ENCODE measurements at regions not wholly inside any gene's neighbourhood (a gene's known extent, or its start where the extent isn't known, plus 50 kb on each side); places are given as distances from the start of the nearest gene placed in this dataset.
"Not testable (repeated sequence)": the region's sequence is repeated elsewhere in the genome, so short reads cannot be mapped to it uniquely, and the experiment has no call there.

DNA sequence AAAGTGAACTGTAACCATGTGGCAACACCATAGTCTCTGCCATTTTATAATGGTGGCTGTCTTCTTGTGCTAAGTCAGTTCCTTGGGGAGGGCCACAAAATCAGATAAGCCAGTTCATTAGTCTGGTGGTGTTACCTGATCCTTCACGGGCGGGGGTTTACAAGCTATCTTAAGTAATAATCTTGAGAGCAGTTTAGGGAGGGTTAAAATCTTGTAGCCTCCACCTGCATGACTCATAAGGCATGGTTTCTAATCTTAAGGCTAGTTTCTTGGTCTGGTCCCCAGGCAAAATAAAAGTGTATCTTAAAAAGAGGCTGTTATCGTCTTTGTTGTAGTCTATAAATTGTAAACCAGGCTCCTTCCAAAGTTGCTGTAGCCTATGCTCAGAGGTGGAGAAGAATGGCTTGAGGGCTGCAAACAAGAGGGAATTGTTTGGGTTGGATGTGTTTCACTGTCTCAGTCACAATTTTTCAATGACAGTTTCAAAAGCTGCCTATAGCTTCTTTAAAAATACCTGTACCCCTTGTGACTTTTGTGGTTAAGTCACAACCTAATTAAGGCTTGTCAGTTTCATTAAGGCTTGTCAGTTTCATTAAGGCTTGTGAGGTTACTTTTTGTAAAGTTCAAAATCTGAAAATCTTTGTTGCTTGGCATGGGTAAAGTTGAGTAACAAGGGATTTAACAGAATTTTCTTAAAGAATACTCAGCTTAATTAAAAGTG lies 135.7 kb downstream of the RPS4Y2 start:
- Histone ChIP-seq H3K27me3 (ENCODE audit: insufficient read depth, low read length) (no peaks in the 10 kb centered on the region), H3K9ac (ENCODE audit: low read depth, low read length) (no peak overlapping the region), H3K27ac (ENCODE audit: low read depth, low read length) (no peak overlapping the region), H3K9me3 (ENCODE audit: insufficient read depth, low read depth, low read length) (peaks cover 16% of the 10 kb centered on the region), H3K4me3 (ENCODE audit: low read length) (no peak overlapping the region), H3K4me1 (ENCODE audit: insufficient read depth, low read length) (no peaks in the 10 kb centered on the region), H3K36me3 (ENCODE audit: insufficient read depth, low read length) (no peaks in the 10 kb centered on the region)
- 92% methylated on average over 3 of the region's 3 CpGs for WGBS

DNA sequence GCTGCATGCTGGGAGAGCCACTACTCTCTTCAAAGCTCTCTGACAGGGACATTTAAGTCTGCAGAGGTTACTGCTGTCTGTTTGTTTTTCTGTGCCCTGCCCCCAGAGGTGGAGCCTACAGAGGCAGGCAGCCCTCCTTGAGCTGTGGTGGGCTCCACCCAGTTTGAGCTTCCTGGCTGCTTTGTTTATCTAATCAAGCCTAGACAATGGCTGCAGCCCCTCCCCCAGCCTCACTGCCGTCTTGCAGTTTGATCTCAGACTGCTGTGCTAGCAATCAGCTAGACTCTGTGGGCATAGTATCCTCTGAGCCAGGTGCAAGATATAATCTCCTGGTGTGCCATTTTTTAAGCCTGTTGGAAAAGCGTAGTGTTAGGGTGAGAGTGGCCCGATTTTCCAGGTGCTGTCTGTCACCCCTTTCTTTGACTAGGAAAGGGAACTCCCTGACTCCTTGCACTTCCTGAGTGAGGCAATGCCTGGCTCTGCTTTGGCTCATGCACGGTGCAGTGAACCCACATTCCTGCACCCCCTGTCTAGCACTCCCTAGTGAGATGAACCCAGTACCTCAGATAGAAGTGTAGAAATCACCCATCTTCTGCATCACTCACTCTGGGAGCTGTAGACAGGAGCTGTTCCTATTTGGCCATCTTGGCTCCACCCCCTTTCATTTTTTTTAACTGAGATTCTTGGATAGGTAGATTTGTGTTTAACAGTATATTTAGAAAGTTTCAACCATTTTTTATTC lies 169.6 kb downstream of the RPS4Y2 start:
- WGBS, result 89% methylated on average over 4 of the region's 4 CpGs
- H3K4me3 ChIP-seq (ENCODE audit: low read length); H3K4me1 ChIP-seq (ENCODE audit: insufficient read depth, low read length); H3K27me3 ChIP-seq (ENCODE audit: insufficient read depth, low read length); H3K27ac ChIP-seq (ENCODE audit: low read depth, low read length); H3K36me3 ChIP-seq (ENCODE audit: insufficient read depth, low read length); H3K9ac ChIP-seq (ENCODE audit: low read depth, low read length): not testable (repeated sequence)
- peaks cover 30% of the 10 kb centered on the region for H3K9me3 ChIP-seq (ENCODE audit: insufficient read depth, low read depth, low read length)

DNA sequence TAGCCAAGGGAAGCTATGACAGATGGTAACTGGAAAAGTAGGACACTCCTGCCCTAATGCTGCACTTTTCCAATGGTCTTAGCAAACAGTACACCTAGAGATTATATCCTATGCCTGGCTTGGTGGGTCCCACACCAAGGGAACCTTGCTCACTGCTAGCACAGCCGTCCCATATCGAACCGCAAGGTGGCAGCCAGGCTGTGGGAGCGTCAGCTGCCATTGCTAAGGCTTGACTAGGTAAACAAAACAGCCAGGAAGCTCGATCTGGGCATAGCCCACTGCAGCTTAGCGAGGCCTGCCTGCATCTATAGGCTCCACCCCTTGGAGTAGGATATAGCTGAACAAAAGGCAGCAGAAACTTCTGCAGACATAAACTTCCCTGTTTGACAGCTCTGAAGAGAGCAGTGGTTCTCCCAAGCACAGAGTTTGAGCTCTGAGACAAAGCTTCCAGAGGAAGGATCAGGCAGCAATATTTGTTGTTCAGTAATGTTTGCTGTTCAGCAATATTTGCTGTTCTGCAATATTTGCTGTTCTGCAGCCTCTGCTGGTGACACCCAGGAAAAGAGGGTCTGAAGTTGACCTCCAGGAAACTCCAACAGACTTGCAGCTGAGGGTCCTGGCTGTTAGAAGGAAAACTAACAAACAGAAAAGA lies 173.9 kb downstream of the RPS4Y2 start:
- Histone ChIP-seq H3K27me3 (ENCODE audit: insufficient read depth, low read length) (no peaks in the 10 kb centered on the region), H3K4me3 (ENCODE audit: low read length) (no peak overlapping the region), H3K36me3 (ENCODE audit: insufficient read depth, low read length) (no peaks in the 10 kb centered on the region), H3K27ac (ENCODE audit: low read depth, low read length) (no peak overlapping the region), H3K9ac (ENCODE audit: low read depth, low read length) (no peak overlapping the region), H3K4me1 (ENCODE audit: insufficient read depth, low read length) (no peaks in the 10 kb centered on the region), H3K9me3 (ENCODE audit: insufficient read depth, low read depth, low read length) (peaks cover 37% of the 10 kb centered on the region)
- WGBS, result 67% methylated on average over 6 of the region's 6 CpGs

- not testable (repeated sequence) for H3K9ac ChIP-seq (ENCODE audit: low read depth, low read length); H3K4me1 ChIP-seq (ENCODE audit: insufficient read depth, low read length); H3K9me3 ChIP-seq (ENCODE audit: insufficient read depth, low read depth, low read length); H3K27ac ChIP-seq (ENCODE audit: low read depth, low read length); H3K4me3 ChIP-seq (ENCODE audit: low read length); H3K36me3 ChIP-seq (ENCODE audit: insufficient read depth, low read length); H3K27me3 ChIP-seq (ENCODE audit: insufficient read depth, low read length)
- WGBS, result 58% methylated on average over 4 of the region's 7 CpGs
Observed at GRCh38 chrY:20936709-20937251, 180.9 kb downstream of the RPS4Y2 start.

- Histone ChIP-seq H3K4me1 (ENCODE audit: insufficient read depth, low read length) (no peaks in the 10 kb centered on the region), H3K9me3 (ENCODE audit: insufficient read depth, low read depth, low read length) (peaks cover 41% of the 10 kb centered on the region), H3K27me3 (ENCODE audit: insufficient read depth, low read length) (no peaks in the 10 kb centered on the region), H3K9ac (ENCODE audit: low read depth, low read length) (no peak overlapping the region), H3K4me3 (ENCODE audit: low read length) (no peak overlapping the region), H3K36me3 (ENCODE audit: insufficient read depth, low read length) (no peaks in the 10 kb centered on the region), H3K27ac (ENCODE audit: low read depth, low read length) (no peak overlapping the region)
- WGBS, result 86% methylated on average over 1 of the region's 2 CpGs
Observed at GRCh38 chrY:20961512-20961911, 205.6 kb downstream of the RPS4Y2 start.

DNA sequence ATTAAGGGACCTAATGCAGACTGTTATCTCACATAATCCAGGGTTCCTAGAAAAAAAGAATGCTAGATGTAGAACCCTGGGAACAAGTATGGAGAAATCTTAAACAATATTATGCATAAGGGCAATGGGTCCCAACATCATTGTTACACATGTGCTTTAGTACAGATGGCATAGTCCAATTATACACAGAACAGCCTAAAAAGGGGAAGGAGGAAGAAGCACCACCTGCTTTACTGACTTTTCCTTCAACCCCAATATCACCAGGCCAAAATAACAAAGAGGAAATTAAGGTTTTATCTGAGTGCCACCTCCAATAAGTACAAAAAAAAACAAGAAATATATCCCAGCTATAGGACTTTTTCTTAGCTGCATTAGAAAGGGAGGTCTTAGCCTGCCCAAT lies 211.9 kb downstream of the RPS4Y2 start:
- H3K9me3 ChIP-seq (ENCODE audit: insufficient read depth, low read depth, low read length), result peaks cover 35% of the 10 kb centered on the region
- no peaks in the 10 kb centered on the region for H3K36me3 ChIP-seq (ENCODE audit: insufficient read depth, low read length)
- H3K4me1 ChIP-seq (ENCODE audit: insufficient read depth, low read length), result no peaks in the 10 kb centered on the region
- no peak overlapping the region for H3K27ac ChIP-seq (ENCODE audit: low read depth, low read length)
- H3K27me3 ChIP-seq (ENCODE audit: insufficient read depth, low read length), result no peaks in the 10 kb centered on the region
- H3K4me3 ChIP-seq (ENCODE audit: low read length), result no peak overlapping the region
- no peak overlapping the region for H3K9ac ChIP-seq (ENCODE audit: low read depth, low read length)

GRCh38 chrY:20968237-20968636 lies 212.3 kb downstream of the RPS4Y2 start:
- Histone ChIP-seq H3K36me3 (ENCODE audit: insufficient read depth, low read length) (no peaks in the 10 kb centered on the region), H3K9ac (ENCODE audit: low read depth, low read length) (no peak overlapping the region), H3K27me3 (ENCODE audit: insufficient read depth, low read length) (no peaks in the 10 kb centered on the region), H3K27ac (ENCODE audit: low read depth, low read length) (no peak overlapping the region), H3K4me3 (ENCODE audit: low read length) (no peak overlapping the region), H3K4me1 (ENCODE audit: insufficient read depth, low read length) (no peaks in the 10 kb centered on the region), H3K9me3 (ENCODE audit: insufficient read depth, low read depth, low read length) (peaks cover 31% of the 10 kb centered on the region)
- 82% methylated on average over 1 of the region's 1 CpG for WGBS

DNA sequence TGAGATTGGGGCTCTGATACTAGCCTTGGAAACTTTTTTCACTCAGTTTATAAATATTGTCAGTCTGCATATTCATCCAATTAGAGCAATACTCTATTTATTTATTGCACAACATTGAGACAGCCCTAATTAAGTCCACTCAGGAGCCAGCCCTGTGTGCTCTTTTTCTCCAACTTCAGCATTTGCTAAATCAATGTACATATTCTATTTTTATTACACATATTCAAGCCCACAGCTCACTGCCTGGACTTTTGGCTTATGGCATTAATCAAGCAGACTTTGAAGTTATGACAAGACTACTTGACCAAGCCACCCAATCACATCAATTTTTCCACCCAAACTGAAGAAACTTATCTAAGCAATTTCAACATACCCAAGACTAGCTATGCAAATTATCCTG lies 215.5 kb downstream of the RPS4Y2 start:
- Histone ChIP-seq H3K4me1 (ENCODE audit: insufficient read depth, low read length) (no peaks in the 10 kb centered on the region), H3K36me3 (ENCODE audit: insufficient read depth, low read length) (no peaks in the 10 kb centered on the region), H3K9ac (ENCODE audit: low read depth, low read length) (no peak overlapping the region), H3K9me3 (ENCODE audit: insufficient read depth, low read depth, low read length) (peaks cover 30% of the 10 kb centered on the region), H3K4me3 (ENCODE audit: low read length) (no peak overlapping the region), H3K27ac (ENCODE audit: low read depth, low read length) (no peak overlapping the region), H3K27me3 (ENCODE audit: insufficient read depth, low read length) (no peaks in the 10 kb centered on the region)

DNA sequence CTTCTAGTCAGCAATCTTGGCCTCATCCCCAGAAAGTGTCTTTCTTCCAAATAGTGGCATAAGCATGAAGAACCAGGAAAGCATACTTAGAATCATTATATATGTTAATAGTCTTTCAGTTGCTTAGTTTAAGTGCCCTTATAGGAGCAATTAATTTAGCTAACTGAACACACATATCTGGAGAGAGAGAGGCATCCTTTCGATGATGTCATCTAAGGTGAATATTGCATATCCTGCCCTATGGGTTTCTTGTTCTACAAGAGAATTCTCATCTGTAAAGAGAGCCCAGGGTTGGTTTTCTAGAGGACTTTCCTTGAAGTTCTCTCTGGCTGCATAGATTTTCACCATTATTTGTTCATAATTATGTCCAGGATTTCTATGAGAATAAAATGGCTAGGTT lies 230.1 kb downstream of the RPS4Y2 start:
- no peaks in the 10 kb centered on the region for H3K27me3 ChIP-seq (ENCODE audit: insufficient read depth, low read length)
- no peak overlapping the region for H3K9ac ChIP-seq (ENCODE audit: low read depth, low read length)
- no peaks in the 10 kb centered on the region for H3K4me1 ChIP-seq (ENCODE audit: insufficient read depth, low read length)
- H3K4me3 ChIP-seq (ENCODE audit: low read length), result no peak overlapping the region
- H3K9me3 ChIP-seq (ENCODE audit: insufficient read depth, low read depth, low read length), result peaks cover 44% of the 10 kb centered on the region; the same call in 1 of the 2 replicates
- H3K36me3 ChIP-seq (ENCODE audit: insufficient read depth, low read length), result no peaks in the 10 kb centered on the region
- no peak overlapping the region for H3K27ac ChIP-seq (ENCODE audit: low read depth, low read length)
- WGBS, result 67% methylated on average over 1 of the region's 1 CpG

- H3K9ac ChIP-seq (ENCODE audit: low read depth, low read length), result no peak overlapping the region
- no peak overlapping the region for H3K4me3 ChIP-seq (ENCODE audit: low read length)
- 100% methylated on average over 1 of the region's 1 CpG for WGBS
- H3K27ac ChIP-seq (ENCODE audit: low read depth, low read length), result no peak overlapping the region
- H3K4me1 ChIP-seq (ENCODE audit: insufficient read depth, low read length), result no peaks in the 10 kb centered on the region
- H3K36me3 ChIP-seq (ENCODE audit: insufficient read depth, low read length), result no peaks in the 10 kb centered on the region
- no peaks in the 10 kb centered on the region for H3K27me3 ChIP-seq (ENCODE audit: insufficient read depth, low read length)
- peaks cover 53% of the 10 kb centered on the region for H3K9me3 ChIP-seq (ENCODE audit: insufficient read depth, low read depth, low read length)
Observed at GRCh38 chrY:20990123-20990522, 234.2 kb downstream of the RPS4Y2 start.

DNA sequence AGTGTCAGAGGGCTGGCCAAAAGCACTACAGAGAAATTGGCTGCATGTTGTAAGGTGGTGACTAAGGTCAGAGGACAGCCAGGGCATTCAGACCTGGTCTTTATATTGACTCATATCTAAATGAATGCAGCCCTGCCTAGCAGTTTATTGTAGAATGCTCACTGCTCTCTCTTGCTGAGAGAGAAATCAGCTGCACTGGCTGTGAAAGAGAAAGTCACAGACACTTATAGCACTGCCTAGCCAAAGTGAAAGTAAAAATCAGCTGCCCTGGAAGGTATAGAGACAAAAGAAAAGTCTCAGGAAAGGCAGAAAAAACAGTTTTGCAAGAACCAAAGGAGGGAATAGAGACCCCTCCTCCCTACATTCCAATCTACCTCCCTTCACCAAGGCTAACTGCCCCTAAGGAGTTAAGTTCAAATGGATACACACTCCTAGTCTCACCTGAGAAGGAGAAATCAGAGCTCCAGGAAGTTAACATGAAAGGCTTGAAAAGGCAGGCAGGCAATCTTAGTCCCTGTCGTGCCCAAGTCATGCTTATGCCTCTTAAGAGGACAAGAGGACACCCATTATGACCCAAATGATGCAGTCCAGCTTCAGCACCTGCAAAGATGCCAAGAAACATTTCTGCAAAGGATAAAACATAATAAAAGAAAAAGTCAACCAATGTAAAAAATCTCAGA lies 235.1 kb downstream of the RPS4Y2 start:
- no peak overlapping the region for H3K27ac ChIP-seq (ENCODE audit: low read depth, low read length)
- no peaks in the 10 kb centered on the region for H3K4me1 ChIP-seq (ENCODE audit: insufficient read depth, low read length)
- H3K4me3 ChIP-seq (ENCODE audit: low read length), result no peak overlapping the region
- no peak overlapping the region for H3K9ac ChIP-seq (ENCODE audit: low read depth, low read length)
- no peaks in the 10 kb centered on the region for H3K27me3 ChIP-seq (ENCODE audit: insufficient read depth, low read length)
- H3K36me3 ChIP-seq (ENCODE audit: insufficient read depth, low read length), result no peaks in the 10 kb centered on the region
- WGBS, result 7% methylated on average over 1 of the region's 1 CpG
- peaks cover 44% of the 10 kb centered on the region for H3K9me3 ChIP-seq (ENCODE audit: insufficient read depth, low read depth, low read length)
